ENCODE measurements at regions not wholly inside any gene's neighbourhood (a gene's known extent, or its start where the extent isn't known, plus 50 kb on each side); places are given as distances from the start of the nearest gene placed in this dataset.

GRCh38 chr1:240705579-240705978, 93.6 kb upstream of the GREM2 start (continued):
- TF ChIP-seq ZNF513 (tag by site-specific recombination; IDR thresholded peaks at IDR 0.05) (no peak), ZNF548 (tag by site-specific recombination; IDR thresholded peaks at IDR 0.05) (no peak), ZNF621 (tag by site-specific recombination; IDR thresholded peaks at IDR 0.05) (no peak), MZF1 (tag by site-specific recombination; IDR thresholded peaks at IDR 0.05; ENCODE audit: borderline replicate concordance) (no peak)

- Histone ChIP-seq H3K4me3 (ENCODE audit: low read depth, low read length) (no peak overlapping the region), H3K4me1 (ENCODE audit: control insufficient read depth, insufficient read depth, low read length) (no peaks in the 10 kb centered on the region), H3K9me3 (ENCODE audit: control insufficient read depth, insufficient read depth, low read depth, low read length) (no peaks in the 10 kb centered on the region), H3K27ac (ENCODE audit: extremely low read depth, low read depth, low read length) (no peak overlapping the region), H3K36me3 (ENCODE audit: control insufficient read depth in 2 of 2, insufficient read depth in 1 of 2, low read length in 2 of 2) (no peaks in the 10 kb centered on the region)
- CTCF ChIA-PET, result interaction anchor here (0.6 to 1.4 kb wide), 3 partner anchors 10 to 516 kb away, joined by 3 to 5 read pairs (median 4); no protein-coding TSS in a partner anchor
- no peak for TF ChIP-seq ZNF837 (tag by site-specific recombination; IDR thresholded peaks at IDR 0.05)
- TF ChIP-seq KLF10 (tag by site-specific recombination; IDR thresholded peaks at IDR 0.05), result no peak
- TF ChIP-seq IKZF3 (tag by site-specific recombination; IDR thresholded peaks at IDR 0.05), result no peak
- no peak for TF ChIP-seq ZNF792 (tag by site-specific recombination; IDR thresholded peaks at IDR 0.05)
- TF ChIP-seq ZBTB17 (tag by site-specific recombination; IDR thresholded peaks at IDR 0.05), result no peak
- TF ChIP-seq PRDM10 (tag by site-specific recombination; IDR thresholded peaks at IDR 0.05), result no peak
- no peak for TF ChIP-seq ZNF621 (tag by site-specific recombination; IDR thresholded peaks at IDR 0.05)
- no peak for TF ChIP-seq PATZ1 (tag by site-specific recombination; IDR thresholded peaks at IDR 0.05)
- no peak for TF ChIP-seq PRDM2 (tag by site-specific recombination; IDR thresholded peaks at IDR 0.05; ENCODE audit: borderline replicate concordance)
- TF ChIP-seq ZNF544 (tag by site-specific recombination; IDR thresholded peaks at IDR 0.05), result no peak
- no peak for TF ChIP-seq ZNF510 (tag by site-specific recombination; IDR thresholded peaks at IDR 0.05; ENCODE audit: insufficient replicate concordance)
- no peak for TF ChIP-seq HOXD13 (CRISPR knock-in tag; IDR thresholded peaks at IDR 0.05; ENCODE audit: borderline replicate concordance)
- no peak for TF ChIP-seq ZBTB21 (tag by site-specific recombination; IDR thresholded peaks at IDR 0.05)
- TF ChIP-seq ZBTB7A (tag by site-specific recombination; IDR thresholded peaks at IDR 0.05; ENCODE audit: low read depth), result no peak
- no peak for TF ChIP-seq WT1 (tag by site-specific recombination; IDR thresholded peaks at IDR 0.05)
- no peak for TF ChIP-seq ZNF223 (tag by site-specific recombination; IDR thresholded peaks at IDR 0.05)
- TF ChIP-seq TCF7L2 (IDR thresholded peaks at IDR 0.05; ENCODE audit: borderline replicate concordance, low read depth, low read length), result no peak
- no peak for TF ChIP-seq MEIS1 (CRISPR knock-in tag; IDR thresholded peaks at IDR 0.05; ENCODE audit: borderline replicate concordance)
- no peak for TF ChIP-seq ZFP3 (tag by site-specific recombination; IDR thresholded peaks at IDR 0.05; ENCODE audit: low read depth)
- no peak for TF ChIP-seq ZNF560 (tag by site-specific recombination; IDR thresholded peaks at IDR 0.05; ENCODE audit: borderline replicate concordance)
- POLR2A ChIA-PET, result no interaction called here
Observed at GRCh38 chr1:240701412-240701811, 89.5 kb upstream of the GREM2 start.

Data from HEK293 (cell line).